GM21381 (cell line): ENCODE measurements at regions not wholly inside any gene's neighbourhood (a gene's known extent, or its start where the extent isn't known, plus 50 kb on each side); places are given as distances from the start of the nearest gene placed in this dataset.

Source experiments
- ATAC-seq: cut with Tn5 transposase; IDR thresholded peaks from one replicate; pipeline ENCODE4 v1.9.1; 2021; ENCODE audit warnings: mild to moderate bottlenecking, moderate library complexity; ENCODE audit not compliant: unreplicated experiment

DNA sequence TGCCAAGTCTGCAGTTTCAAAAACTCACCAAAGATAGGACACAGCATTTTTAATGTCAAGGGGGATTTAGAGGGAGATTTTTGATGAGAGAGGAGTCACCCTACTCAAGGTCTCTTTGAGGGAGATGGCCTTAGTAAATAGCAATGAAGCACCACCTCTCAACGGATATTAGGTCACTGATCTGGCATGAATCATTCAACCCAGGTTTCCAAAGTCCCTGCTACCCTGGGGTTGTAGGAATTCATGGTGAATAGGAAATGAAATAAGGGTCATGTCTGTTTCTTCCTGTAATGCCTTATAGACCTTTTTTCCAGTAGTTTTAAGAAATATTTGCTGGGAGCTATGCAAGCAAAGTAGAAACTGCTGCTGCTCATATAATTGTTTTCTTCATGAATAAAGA, 2154.9 kb downstream of the LRRC4C start:
- ATAC-seq: no peak

DNA sequence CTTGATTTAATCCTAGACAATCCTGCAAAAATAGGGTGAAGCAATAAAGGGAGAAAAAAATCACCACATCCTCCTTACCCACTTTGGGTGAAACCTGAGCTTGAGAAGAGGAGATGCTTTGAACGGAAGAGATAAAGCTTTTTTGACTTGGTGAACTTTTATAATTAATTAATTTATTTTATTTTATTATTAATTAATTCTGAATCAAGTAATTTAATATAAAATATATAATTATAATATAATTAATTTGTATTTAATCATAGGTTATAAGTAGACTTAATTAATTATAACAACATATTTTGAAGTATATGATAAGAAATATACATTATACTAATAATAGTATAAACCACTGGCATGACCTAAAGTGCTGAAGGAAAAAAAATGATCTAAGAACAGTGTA, 2164.8 kb downstream of the LRRC4C start:
- ATAC-seq: no peak

DNA sequence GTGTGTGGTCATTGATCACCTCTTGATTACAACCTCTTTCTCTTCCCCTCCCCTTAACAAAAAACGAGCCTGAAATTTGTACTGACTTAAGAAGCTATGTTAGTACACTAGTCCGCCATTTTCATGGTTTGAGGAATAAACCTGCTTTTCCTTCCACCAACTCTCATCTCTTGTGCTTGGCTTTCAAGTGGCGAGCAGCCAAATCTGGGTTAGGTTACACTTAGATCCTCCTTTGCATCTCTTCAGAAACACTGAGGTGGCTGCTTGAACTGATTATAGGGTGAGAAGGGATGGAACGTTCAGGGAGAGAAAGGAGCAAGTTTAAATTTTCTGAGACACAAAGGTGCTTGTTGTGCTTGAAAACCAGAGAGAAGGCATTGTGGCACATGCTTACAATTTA, 2171.4 kb downstream of the LRRC4C start:
- ATAC-seq: no peak

DNA sequence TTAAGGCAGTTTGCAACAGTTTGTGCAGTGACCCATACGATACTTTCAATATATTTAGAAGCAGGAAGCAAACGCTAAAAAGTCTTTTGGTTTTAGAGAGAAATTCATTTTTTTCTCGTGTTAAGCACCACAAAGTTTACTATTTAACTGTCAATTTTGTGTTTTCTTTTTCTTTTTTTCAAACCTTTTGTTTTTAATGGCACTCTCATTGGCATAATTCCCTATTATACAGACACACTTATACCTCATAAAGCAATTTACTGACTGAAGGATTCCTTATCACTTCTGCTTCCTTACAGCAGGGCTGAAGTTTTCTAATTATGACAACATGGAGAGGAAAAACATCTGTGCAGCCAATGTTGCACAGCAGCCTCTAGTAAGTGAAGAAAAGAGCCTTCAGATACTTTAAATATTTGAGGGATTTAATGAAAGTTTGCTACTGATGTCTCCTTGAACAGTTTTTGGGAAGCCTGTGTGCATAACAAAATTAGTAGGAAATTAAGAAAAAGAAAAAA, 2191.2 kb downstream of the LRRC4C start:
- ATAC-seq: no peak

DNA sequence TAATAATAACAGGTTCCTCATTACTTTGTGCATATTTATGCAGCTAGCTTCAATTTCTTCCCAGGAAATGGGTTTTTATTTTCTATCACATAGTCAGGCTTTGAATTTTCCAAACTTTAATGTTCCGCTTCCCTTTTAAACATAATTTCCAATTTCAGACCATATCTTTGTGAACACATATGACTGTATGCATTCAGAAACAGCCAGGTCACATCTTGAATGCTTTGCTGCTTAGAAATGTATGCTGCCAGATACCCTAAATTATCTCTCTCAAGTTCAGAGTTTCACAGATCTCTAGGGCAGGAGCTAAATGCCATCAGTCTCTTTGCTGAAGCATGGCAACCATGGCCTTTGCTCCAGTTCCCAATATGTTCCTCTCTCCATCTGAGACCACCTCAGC, 2203.8 kb downstream of the LRRC4C start:
- no peak for ATAC-seq

DNA sequence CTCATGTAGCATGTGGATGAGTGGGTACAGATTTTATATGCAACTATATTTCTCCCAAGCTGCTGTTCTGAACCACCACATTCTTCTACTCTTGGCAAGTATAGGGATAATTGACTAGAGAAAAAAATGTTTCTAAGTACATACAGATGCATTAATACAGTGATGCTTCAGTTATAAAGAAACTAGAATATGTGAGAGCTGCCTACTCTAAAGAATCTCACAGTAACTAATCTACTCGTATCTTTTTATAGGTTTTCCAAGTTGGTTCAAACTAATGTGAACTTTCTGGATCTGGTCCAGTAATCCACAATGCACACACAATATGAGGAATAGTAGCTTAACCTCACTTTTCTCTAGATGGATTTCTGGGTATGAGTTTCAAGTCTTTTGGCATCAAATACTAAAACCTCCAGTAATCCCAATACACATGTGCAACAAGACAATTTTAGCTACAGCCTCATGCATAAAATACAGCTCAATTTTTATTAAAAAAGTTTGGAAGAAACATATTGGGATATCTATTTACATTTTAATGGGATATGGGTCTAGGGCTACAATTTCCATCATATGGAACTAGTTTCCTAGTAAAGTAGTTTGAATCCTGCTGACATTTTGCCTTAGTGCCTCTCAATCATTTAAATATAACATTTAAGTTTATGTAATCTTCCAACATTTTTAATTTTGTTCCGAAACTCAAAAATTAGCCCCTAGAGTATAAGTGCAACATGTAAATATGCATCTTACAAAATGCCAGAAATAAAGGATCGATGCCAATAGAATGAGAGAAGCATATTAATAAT, 2209.7 kb downstream of the LRRC4C start:
- ATAC-seq: no peak

DNA sequence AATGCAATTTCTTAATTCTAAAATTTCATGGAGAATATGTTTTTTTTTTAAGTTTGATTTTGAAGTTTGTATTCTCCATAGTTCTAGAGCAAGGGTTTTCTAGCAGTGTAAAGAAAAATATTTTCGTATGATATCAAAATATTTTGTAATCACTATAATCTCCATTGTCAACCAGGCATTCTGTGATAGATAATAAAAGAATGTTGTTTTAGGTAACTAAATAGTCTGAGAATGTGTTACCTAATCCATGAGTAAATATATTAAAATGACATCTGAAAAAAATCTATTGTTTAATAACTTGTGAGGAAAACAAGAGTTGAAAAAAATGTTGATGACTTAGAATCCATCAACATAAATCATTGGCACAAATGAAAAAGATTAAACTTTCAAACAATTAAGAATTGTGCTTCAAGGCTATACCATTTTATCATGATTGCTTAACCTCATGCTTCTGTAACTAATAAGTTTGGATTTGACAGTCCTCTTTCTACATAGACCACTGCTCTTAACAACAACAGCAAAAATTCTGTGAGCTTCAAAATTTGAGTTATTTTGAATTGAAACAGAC, 2211.8 kb downstream of the LRRC4C start:
- no peak for ATAC-seq

DNA sequence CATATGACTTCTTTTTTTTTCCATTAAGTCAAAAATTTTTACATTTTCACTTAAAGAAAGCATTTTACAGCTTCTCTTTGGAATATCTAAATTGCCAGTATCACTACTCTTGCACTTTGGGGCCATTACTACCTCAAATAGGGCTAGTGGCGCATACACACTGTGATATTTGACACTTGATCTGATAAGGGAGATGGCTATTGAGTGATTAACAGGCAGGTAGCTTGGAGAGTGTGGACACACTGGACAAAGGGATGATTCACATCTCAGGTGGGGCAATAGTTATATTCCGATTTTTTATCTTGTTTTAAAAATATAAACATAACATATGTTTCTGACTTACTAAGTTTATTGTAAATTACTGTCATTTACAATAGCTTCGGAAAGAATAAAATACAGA, 2219.9 kb downstream of the LRRC4C start:
- ATAC-seq: no peak

DNA sequence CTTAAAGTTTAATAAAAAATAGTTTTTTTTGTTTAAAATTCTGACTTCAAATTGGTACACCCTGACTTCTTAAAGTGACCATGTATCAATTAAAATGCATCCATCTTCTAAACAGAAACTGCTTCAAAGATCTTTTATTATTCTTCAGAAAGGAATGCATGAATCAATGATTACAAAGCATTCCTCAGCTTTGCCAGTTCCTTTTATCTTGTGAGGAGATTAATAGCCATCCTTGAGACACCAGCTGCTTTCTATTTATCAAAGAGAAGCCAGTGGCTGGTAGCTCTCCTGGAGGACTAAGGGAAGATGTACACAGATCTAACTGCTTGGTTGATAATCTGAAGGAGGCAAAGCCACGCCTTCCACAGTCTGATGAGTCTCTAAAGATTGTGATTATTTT, 2222.5 kb downstream of the LRRC4C start:
- no peak for ATAC-seq

DNA sequence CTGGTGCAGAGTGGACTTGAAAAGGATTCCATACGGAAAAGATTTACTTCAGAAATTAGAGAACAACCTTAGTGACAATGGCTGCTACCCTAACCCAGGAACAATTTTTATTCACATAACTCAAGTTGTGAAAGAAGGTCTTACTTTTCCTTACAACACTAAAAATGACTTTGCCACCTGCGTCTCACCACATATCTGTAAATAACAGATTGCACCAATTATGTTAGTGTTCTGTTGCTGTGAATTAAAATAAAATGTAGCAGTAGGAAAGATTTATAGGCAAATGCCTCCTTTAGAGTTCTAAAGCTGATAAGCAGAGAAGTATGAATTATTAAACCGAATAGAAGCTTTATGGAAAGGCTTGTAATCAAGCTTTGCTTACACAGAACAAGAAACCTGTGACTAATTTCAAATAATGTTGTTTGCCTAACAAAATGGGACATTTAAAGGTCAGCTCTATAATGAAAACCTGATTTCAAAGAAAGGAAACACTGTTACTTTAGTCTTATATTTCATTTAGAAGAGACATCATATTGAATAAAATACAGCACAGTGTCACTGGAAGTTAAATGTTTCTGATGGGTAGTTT, 2237.8 kb downstream of the LRRC4C start:
- ATAC-seq: no peak

DNA sequence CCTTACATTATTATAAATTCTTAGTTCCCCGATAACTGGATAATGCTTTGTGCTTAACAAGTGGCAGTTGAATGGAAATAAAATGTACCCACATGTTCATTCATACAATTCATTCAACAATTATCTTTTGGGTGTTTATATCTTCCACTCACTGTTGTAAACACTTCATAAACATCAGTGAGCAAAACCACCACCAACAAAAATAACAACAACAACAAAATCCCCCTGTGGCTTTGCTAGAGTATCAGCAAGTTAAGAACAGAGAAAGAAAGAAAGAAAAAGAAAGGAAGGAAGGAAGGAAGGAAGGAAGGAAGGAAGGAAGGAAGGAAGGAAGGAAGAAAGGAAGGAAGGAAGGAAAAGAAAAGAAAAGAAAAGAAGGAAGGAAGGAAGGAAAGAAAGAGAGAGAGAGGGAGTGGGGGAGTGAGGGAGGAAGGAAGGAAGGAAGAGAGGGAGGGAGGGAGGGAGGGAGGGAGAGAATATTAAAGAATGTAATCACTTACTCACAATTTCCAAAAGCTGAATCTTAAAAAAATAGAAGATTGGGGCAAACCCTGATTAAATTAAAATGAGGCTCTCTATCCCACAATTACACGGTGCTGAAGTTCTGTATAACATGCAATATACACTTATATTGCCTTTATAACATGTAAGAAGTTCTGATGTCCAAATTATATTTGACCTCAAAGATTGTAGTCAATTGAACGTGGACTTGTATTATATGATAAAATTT, 2238.8 kb downstream of the LRRC4C start:
- ATAC-seq: no peak

DNA sequence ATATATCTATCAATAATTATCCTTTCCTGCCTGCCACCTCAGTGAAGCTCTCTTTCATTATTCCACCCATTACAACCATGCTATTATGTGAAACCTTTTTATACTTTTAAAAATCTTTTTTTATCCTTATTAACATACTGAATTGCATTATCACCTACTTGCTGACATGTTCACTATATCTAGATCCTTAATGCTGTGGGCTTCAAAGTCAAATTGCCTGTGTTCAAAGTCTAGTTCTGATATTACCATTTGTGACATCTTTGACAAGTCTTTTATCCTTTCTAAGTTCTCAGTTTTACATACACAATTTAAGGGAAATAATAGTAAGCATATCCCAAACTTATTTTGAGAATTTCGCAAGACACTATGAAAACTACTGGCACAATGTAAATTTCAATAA, 2239.4 kb downstream of the LRRC4C start:
- no peak for ATAC-seq

DNA sequence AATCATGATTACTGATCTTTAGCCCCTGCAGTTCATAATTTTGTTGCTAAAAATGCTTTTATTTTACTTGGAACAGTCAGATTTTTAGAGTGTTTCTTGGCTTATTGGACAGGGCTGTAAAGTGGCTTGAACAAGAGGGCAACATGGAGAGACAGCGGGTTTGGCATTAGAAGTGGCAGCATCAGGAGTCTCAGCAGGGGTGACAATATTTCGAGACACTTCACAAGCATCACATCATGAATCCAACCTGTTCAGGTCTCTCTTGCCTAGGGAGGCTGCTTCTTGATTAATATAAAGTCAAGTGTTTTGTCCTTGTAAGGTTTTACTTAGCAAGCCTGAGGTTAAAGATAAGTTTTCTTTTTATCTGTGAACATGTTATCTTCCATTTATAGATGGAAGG, 2249.5 kb downstream of the LRRC4C start:
- no peak for ATAC-seq

DNA sequence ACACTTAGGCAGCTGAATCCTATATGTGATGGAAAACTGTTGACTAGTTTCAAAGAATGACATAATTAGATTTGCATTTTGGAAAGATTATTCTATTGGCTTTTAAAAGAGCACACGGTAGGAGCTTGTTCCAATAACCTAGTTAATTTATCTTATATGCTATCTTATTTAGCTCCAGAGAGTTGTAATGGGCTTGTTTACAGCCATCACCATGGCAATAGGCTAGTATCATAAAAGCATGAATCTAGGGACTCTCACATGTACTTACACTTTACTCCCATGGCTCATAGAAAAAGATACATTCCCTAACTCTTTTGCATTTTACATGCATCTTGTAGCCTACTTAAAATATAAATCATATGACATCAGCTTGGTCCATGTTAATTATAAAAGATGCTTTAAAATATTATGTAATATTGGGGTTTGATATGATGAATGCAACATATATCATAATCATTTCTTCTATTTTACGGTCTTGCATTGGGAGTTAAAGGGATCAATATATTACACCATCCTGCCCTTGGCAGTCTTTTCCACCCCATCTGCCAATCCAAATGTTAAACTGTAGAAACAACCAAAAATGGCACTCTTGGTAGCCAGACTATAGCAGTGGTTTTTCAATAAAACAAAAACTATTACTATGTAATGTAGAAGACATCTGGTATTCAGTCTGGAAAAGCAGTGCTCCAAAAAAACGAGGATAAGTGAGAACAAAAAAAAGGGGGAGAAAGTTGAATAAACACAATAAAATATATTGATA, 2254.0 kb downstream of the LRRC4C start:
- ATAC-seq: no peak

DNA sequence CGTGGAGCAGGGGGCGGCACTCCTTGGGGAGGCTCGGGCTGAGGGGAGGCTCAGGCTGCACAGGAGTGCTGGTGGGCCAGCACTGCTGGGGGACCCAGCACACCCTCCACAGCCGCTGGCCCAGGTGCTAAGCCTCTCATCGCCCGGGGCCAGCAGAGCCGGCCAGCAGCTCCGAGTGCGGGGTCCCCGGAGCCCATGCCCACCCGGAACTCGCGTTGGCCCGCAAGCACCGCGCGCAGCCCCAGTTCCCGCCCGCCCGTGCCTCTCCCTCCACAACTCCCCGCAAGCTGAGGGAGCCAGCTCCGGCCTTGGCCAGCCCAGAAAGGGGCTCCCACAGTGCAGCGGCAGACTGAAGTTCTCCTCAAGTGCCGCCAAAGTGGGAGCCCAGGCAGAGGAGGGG, 2266.8 kb downstream of the LRRC4C start:
- no peak for ATAC-seq

DNA sequence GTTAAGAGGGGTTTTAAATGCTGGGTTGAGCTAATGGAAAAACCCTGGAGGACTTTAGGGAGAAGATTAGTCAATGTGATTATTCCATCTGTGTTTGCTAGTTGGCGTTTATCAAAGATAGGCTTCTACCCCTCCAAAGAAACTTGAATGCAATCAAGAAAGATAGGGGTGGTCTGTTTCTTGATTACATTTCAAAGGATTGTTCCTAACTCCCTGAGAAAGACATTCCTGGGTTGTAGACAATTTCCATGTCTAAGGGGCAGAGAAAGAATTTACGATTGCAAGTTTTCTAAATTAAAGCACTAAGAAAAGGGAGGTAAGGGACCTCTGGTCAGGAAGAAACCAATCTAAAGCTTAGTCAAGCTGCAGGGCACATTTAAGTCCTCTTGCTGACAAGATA, 2268.7 kb downstream of the LRRC4C start:
- no peak for ATAC-seq

DNA sequence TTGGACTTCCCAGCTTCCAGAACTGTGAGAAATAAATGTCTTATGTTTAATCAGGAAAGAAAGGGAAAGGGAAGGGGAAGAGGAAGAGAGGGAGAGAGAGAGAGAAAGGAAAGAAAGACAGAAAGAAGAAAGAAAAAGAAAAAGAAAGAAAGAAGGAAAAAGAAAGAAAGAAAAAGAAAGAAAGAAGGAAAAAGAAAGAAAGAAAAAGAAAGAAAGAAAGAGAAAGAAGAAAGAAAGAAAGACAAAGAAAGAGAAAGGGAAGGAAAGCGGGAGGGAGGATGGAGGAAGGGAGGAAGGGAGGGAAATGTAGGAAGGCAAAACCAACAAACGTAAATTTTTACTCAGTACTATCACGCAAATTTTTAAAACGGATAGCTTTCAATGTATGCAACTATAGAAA, 2281.8 kb downstream of the LRRC4C start:
- ATAC-seq: no peak

DNA sequence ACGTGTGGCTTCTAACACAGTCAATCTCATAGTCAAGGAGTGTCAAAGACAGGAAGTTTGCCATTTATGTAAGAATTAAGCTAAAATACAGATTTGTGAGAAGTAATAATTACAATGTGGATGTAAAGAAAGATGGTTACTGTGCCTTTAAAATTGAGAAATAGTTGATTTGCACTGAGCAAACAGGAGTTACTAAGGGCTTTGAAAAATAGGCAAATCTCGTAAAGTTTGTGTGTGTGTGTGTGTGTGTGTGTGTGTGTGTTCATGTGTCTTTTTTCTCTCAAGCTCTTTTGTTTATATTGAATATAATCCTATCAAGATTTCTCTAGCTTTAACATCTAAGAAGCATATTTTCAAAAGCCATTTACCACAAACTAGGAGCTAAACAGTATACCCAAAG, 2284.5 kb downstream of the LRRC4C start:
- no peak for ATAC-seq

DNA sequence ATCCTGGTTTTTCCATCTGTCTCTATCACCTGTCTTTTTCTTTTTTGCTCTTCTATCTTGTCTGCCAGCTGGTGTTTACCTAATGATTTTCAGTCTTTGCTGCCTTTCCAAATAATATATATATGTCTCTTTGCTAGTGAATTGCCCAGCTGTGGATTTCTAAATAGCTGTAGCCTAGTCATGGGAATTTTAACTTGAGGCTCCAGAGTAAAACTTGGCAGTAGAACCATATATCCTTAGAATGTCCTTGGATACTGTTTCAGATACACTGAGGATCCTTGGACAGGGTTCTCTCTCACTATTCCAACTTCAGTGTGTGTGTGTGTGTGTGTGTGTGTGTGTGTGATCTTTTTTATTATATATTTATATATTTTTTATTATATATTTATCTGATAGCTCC, 2285.3 kb downstream of the LRRC4C start:
- ATAC-seq: no peak

DNA sequence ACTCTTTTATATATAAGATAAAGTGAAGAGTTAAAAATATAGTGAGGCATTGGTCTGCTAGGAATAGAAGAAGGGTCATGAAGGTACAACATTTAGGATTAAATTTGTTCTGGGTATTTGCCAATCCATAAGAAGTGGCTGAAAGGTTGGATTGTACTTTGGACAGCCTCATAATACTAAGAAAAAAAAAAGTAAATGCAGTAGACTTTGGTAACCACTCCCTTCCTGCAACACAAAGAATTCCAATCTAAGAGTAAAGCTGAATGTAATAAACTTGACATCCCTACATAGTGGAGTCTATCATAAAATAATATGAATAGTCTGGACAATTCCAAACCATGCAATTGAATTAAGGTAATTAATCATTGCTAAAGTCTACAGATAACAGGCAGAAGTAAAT, 2294.4 kb downstream of the LRRC4C start:
- ATAC-seq: no peak

DNA sequence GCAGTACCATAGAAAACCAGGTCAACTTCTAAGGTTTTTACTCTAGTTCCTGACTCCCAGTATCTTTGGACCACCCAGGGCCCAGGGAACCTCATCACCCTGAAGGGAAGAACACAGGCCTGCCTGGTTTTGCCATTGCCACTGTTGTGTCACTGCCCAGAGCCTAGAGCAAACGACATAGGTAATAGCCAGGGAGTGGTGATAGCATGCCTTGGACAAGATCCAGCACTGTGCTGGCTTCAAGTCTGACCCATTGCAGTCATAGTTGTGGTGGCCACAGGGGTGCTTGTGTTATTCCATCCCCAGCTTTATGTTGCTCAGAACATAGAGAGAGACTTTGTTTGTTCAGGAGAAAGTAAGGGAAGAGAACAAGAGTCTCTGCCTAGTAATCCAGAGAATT, 2310.2 kb downstream of the LRRC4C start:
- ATAC-seq: no peak
